HG02763 (cell line): ENCODE measurements at regions not wholly inside any gene's neighbourhood (a gene's known extent, or its start where the extent isn't known, plus 50 kb on each side); places are given as distances from the start of the nearest gene placed in this dataset.
"Not testable (repeated sequence)": the region's sequence is repeated elsewhere in the genome, so short reads cannot be mapped to it uniquely, and the experiment has no call there.

ENCODE experiments used
- ATAC-seq: cut with Tn5 transposase; IDR thresholded peaks from one replicate; pipeline ENCODE4 v1.9.1; 2021; ENCODE audit warnings: mild to moderate bottlenecking, moderate library complexity; ENCODE audit not compliant: unreplicated experiment

GRCh38 chr5:42989190-42989589 lies 50.9 kb downstream of the ANXA2R start:
- no peak for ATAC-seq

- ATAC-seq, result no peak
These were observed 51.6 kb downstream of the ANXA2R start for GRCh38 chr5:42988568-42988967.

DNA sequence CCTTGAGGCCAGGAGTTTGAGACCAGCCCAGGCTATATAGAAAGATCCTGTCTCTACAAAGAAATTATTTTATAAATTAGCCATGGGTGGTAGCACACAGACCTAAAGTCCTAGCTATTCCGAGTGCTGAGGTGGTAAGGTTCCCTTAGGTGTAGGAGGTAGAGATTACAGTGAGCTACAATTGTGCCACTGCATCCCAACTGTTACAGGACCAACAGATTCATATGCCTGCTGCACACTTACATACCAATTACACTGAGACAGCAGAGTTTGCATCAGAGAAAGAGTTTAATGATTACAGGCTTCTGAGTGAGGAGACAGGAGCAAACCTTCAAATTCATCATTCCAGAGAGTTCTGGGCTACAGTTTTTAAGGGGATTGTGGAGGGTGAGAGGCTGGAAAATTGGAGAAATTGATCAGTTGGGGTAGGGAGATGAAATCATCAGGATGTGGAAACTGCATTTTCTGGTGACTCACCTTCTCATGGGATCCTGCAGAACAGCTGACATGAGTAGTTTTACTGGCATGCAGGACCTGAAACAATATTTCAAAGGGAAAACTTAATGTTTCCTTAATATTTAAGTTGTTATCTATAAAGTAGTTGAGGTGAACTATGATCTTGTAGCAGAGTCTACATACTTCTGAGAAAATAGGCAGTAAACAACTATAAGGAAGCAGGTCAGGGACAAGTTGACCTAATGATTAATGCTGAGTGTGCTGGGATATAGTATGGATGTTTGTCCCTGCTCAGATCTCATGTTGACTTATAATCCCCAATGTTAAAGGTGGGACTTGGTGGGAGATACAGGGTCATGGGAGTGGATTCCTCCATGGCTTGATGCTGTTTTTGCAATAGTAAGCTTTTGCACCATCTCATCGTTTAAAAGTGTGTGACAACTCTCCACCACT lies 54.7 kb downstream of the ANXA2R start:
- ATAC-seq, result no peak

DNA sequence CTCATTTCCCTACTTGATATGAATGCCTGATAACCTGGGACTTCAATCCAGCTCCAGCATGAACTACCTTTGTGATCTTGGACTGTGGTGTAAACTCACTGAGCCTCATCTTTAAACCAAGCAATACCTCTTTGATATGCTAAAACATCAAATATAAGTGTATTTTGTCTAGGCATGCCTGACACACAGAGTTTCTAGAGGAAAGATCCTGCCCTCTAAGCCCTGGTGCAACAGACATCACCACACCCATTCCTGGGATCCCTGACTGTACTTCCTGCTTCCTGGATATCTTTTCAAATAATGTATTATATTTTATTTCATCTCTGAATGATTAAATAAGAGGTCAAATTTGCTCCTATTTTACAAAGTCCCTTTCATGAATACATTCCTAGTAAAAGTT lies 55.8 kb downstream of the ANXA2R start:
- no peak for ATAC-seq

GRCh38 chr5:42982107-42982622 lies 58.0 kb downstream of the ANXA2R start:
- ATAC-seq, result no peak

DNA sequence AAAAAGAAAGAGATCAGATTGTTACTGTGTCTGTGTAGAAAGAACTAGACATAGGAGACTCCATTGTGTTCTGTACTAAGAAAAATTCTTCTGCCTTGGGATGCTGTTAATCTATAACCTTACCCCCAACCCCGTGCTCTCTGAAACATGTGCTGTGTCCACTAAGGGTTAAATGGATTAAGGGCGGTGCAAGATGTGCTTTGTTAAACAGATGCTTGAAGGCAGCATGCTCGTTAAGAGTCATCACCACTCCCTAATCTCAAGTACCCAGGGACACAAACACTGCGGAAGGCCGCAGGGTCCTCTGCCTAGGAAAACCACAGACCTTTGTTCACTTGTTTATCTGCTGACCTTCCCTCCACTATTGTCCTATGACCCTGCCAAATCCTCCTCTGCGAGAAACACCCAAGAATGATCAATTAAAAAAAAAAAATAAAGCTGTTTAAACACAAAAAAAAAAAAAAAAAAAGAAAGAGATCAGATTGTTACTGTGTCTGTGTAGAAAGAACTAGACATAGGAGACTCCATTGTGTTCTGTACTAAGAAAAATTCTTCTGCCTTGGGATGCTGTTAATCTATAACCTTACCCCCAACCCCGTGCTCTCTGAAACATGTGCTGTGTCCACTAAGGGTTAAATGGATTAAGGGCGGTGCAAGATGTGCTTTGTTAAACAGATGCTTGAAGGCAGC lies 58.6 kb downstream of the ANXA2R start:
- ATAC-seq, result not testable (repeated sequence)

GRCh38 chr5:42981015-42981414 lies 59.1 kb downstream of the ANXA2R start:
- not testable (repeated sequence) for ATAC-seq

DNA sequence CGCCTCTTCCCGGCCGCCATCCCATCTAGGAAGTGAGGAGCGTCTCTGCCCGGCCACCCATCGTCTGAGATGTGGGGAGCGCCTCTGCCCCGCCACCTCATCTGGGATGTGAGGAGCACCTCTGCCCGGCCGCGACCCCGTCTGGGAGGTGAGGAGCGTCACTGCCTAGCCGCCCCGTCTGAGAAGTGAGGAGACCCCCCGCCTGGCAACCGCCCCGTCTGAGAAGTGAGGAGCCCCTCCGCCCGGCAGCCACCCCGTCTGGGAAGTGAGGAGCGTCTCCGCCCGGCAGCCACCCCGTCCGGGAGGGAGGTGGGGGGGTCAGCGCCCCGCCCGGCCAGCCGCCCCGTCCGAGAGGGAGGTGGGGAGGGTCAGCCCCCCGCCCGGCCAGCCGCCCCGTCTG lies 59.7 kb downstream of the ANXA2R start:
- ATAC-seq, result not testable (repeated sequence)

DNA sequence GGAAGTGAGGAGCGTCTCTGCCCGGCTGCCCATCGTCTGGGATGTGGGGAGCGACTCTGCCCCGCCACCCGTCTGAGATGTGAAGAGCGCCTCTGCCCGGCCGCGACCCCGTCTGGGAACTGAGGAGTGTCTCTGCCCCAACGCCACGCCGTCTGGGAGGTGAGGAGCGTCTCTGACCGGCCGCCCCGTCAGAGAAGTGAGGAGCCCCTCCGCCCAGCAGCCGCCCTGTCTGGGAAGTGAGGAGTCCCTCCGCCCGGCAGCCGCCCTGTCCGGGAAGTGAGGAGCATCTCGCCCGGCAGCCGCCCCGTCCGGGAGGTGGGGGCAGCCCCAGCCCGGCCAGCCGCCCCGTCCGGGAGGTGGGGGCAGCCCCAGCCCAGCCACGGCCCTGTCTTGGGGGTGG lies 60.9 kb downstream of the ANXA2R start:
- not testable (repeated sequence) for ATAC-seq

GRCh38 chr5:42974536-42974935 lies 65.6 kb downstream of the ANXA2R start:
- ATAC-seq, result no peak

DNA sequence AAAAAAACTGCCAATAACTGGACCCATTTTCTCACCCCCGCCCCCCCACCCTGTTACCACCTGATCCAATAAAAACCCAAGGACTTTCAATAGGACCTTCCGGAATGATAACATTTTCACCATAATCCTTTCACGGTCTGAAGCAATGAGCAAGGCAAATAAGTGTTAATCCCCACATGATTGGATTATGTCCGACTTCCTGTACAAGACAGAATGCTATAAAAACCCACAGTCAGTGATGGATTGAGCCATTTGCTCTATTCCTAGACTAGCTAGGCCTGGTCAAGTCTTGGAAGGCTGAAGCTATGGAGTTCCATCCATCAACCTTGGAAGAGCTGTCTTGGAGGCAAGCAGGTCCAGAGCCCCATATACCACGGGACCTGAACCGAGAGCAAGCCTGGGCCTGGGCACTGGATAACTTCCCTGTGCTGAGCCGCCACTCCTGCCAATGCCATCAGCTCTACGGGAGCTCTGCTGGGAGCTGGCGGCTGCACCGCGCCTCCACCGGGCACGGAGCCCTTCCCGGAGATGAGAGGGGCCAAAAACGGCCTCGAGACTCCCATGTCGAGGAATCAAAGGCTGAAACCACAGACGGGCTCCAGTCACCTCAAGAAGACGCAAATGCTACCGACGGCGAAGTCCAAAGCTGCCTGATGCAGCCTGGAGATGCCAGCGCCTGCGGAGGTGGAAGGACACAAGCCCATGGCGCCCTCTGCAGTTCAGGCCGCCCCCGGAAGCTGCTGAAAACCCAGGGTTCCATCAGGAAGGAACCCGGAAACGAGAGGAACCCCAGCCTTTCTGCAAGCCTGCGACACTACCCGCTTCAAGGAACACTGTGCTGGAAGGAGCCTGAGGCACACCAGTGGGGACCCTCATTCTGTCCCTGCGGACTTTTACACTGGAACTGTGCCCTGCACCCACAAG lies 69.2 kb downstream of the ANXA2R start:
- no peak for ATAC-seq

GRCh38 chr5:42965934-42966333 lies 74.2 kb downstream of the ANXA2R start:
- no peak for ATAC-seq

- ATAC-seq, result no peak
These were observed 76.7 kb downstream of the ANXA2R start for GRCh38 chr5:42963412-42963811.

DNA sequence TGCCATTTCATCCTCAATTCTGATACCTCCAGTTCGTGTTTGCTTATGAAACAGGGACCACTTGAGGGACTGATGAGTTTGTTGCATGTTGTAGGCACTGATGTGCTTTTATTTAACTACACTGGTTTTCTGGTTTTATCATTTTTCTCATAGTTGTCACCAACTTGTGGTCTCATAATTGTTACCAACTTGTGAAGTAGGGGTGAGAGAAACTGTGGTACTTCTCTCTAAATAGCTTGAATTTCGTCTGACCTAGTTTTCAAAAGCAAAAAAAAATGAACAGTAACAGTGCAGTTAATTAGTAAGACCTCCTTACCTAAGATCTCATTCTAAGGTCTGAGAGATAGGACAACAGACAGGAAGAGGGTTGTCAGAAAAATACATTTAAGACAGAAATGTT lies 78.0 kb downstream of the ANXA2R start:
- no peak for ATAC-seq

- no peak for ATAC-seq
These were observed 79.6 kb downstream of the ANXA2R start for GRCh38 chr5:42960506-42960905.

- ATAC-seq, result no peak
These were observed 83.6 kb downstream of the ANXA2R start for GRCh38 chr5:42956551-42956950.

DNA sequence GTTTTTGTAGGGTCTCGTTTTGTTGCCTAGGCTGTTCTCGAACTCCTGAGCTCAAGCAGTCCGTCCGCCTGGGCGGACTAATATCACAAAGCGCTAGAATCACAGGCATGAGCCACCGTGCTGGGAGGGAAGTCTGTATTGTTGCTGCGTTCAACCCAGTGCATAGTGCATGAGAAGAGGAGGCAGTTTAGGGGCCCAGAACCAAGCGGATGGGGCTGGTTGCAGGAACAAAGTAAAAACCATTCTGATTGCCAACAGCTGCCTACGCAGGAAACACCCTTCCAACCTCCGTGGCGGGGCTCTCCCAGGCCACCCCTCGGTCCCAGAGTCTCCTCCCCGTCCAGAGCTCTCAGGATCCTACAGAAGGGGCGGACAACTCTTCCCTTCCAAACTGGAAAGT lies 87.1 kb downstream of the ANXA2R start:
- ATAC-seq, result no peak

- ATAC-seq, result no peak
These were observed 87.5 kb downstream of the ANXA2R start for GRCh38 chr5:42952578-42952974.

DNA sequence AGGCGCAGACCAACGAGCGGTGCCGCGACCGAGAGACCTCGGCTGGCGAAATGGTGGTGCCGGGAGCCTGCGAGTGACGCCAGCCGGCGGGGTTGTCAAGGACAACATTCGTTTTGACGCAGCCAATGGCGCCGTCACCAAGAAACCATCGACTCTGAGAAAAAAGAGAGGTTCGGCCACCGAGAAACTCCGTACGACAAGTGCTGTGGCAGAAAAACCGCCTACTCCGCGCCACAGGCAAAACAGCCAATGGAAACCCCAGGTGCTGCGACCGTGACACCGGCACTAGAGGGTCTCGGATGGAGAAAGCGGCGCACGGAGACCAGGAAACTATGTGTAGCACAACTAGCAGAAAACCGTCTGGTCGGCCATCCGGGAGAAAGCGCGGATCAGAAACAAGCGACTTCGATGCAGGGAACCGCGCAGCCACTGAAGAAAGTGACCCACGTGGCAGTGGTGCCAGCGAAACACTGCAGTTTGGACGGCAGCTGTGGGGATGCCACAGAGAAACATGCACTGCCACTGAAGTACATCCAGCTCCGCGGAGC lies 88.8 kb downstream of the ANXA2R start:
- ATAC-seq, result peak; percentile 26

GRCh38 chr5:42950456-42951292 lies 89.4 kb downstream of the ANXA2R start:
- ATAC-seq, result peak; percentile 42
